Activated CD4-positive, alpha-beta T cell treated with anti-CD3 and anti-CD28 coated beads for 48 hours (primary cell): ENCODE measurements at regions not wholly inside any gene's neighbourhood (a gene's known extent, or its start where the extent isn't known, plus 50 kb on each side); places are given as distances from the start of the nearest gene placed in this dataset.
A peak's percentile ranks its signal among the peaks of the same experiment; 100 is the strongest.
"Not testable (repeated sequence)": the region's sequence is repeated elsewhere in the genome, so short reads cannot be mapped to it uniquely, and the experiment has no call there.

ENCODE experiments used
- DNase-seq: peaks from one replicate; pipeline ENCODE4 v3.0.0-alpha.2; 2020

DNA sequence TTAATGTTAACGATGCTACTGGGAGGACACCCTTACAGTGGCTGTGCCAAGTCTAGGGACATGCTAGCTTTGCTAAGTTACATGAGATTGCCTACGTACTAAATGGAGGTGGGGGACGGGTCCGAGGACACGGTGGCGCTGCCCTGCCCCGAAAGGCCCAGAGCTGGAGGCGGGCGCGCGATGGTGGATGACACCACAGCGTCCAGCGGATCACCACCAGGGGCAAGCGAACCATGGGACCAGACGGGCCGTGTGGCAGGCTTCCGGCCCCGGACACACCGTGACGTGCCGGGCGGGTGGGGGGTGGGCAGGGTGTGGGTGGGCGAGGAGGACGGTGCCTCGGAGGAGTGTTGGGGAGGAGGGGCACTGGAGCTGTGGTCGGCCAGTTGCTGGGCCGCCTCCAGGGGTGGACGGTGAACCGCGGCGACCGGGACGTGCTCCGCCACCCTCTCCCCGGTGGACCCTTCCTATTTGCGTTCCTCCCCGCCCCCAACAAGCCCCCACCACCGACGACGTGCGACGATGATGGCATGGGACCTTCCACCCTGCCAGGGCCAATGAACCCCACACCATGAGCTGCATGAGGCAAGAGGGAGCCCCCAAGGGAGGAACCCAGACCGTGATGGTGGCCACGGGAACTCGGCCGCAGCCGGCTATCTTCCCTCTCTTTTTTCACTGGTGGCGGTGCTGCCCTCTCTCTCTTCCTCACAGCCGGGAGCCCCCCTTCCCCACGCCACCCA lies 773.3 kb upstream of the DEFB115 start:
- no peak for DNase-seq

DNA sequence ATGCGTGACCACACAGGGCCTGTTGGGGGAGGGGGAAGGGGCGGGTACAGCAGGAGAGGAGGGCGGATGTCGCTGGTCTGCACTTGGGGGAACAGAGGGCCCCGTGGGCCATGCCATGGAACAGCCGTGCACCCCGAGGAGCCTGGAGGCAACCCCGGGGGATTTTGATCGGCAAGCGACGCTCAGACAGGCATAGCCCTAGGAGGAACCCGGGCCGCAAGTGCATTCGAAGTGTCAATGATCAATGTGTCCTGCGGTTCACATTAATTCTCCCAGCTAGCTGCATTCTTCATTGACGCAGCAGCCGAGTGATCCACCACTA lies 772.8 kb upstream of the DEFB115 start:
- DNase-seq, result no peak

DNA sequence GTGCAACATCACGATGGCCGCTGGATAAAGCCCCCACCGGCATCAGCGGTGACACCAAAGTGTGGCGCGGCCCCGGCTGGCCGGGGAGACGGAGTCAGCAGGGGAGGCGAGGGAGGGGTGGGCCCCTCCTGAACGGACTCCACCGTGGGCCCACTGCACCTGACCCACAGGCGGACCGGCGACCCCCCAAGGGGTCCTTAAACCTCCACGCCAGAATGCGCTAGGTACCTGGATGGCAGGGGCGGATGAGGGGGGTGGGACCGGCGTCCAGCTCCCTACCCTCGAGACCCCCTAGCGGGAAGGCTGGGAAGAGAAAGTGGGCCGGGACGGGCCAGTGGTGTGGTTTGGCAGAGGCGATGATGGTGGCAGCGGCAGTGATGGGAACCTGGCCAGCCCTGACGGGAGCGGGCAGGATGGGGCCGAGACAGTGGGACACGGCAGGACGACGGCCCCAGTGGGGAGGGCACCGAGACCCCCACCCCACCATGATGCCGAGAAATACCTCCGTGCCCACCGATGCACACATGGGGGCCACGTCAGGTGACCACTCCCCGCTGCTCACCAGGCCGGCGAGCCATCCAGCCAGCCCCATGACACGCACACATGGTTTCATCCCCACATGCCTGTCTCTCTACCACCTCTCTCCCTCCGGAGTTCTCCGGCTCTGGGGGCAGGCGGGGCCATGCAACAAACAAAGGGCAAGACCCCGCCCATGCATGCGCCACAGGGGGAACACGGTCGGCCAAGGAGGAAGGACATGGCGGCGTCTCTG lies 771.9 kb upstream of the DEFB115 start:
- DNase-seq, result no peak

DNA sequence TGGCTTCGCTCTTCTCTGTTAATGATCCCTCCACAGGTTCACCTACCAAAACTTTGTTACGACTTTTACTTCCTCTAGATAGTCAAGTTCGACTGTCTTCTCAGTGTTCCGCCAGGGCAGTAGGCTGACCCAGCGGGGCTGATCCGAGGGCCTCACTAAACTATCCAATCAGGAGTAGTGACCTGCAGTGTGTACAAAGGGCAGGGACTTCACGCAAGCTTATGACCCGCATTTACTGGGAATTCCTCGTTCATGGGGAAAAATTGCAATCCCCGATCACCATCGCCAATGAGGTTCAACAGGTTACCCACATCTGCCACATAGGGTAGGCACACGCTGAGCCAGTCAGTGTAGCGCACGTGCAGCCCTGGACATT lies 771.4 kb upstream of the DEFB115 start:
- no peak for DNase-seq

DNA sequence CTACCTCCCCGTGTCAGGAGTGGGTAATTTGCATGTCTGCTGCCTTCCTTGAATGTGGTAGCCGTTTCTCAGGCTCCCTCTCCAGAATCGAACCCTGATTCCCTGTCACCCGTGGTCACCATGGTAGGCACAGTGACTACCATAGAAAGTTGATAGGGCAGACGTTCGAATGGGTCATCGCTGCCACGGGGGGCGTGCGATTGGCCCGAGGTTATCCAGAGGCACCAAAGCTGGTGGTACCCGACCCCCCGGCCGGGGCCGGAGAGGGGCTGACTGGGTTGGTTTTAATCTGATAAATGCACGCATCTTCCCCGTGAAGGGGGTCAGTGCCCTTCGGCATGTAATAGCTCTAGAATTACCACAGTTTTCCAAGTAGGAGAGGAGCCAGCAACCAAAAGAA lies 770.0 kb upstream of the DEFB115 start:
- DNase-seq, result not testable (repeated sequence)

DNA sequence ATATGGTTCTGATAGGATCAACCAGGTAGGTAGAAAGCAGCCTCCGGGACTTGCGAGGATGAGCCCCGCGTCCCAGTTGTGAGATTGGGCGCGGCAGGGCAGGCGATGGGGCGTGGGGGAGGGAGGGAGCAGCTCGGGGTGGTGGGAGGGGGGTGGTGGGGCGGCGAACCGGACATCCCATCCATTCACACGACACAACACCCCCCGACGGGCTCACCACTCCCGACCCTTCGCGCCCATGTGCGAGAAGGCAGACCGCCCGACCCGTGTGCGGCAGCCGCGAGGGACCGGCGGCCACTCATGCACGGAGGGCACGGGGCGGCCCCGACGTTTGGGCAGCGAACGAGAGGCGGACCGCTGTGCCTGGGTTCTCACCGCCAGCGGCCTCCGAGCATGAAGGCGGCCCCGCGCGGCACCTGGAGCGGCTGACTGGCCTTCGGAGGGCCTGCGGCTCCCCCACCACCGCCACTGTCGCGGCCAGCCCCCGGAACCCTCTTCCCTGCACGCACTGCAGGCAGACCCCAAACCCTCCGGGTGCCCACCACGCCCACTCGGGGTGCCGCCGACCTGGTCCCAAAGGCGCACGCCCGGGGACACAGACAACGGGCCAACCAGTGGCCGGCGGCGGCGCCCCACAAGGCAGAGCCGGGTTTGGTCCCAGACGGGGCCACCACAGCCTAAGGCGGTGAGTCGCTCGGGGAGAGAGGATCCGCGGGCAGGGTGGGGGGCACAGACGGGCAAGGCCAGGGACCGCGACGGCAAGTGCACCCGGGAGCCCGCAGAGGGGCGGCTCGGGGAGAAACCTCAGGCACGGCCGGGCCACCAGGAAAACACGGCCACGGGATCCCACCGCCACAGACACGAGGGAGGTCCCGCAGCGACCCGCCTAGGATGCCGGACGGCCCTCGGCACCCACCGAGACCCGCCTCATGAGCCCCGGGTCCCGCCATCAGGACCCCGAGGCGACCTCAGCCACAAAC lies 769.2 kb upstream of the DEFB115 start:
- DNase-seq, result no peak

DNA sequence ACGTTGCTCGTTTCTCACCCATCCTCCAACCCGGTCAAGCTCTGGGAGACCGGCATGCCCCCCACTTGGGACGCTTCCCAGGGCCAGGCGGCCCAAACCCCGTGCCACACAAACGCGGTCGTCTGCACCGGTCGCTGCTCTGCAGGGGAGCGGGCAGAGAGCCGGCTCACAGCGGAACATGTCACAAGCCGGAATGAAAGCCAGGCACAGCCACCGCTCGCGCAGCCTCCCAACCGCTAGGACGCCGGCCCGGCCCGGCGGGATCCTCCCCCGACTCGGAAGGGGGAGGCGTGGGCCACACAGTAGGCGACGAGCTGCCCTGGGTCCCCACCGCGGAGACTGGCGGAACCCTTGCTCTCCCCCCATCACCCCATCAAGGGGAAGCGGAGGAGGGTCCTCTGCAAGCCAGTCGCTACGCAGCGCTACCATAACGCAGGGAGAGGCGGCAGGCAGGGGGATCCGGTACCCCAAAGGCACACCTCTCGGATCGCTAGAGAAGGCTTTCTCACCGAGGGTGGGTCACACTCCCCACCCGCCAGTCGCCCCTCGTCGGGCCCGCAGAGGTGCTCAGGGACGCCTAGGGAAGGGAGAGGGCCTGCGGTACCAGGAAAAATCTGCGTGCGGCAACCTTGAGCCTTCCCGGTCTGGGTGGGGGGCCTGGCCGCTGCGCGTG lies 768.4 kb upstream of the DEFB115 start:
- DNase-seq, result no peak

DNA sequence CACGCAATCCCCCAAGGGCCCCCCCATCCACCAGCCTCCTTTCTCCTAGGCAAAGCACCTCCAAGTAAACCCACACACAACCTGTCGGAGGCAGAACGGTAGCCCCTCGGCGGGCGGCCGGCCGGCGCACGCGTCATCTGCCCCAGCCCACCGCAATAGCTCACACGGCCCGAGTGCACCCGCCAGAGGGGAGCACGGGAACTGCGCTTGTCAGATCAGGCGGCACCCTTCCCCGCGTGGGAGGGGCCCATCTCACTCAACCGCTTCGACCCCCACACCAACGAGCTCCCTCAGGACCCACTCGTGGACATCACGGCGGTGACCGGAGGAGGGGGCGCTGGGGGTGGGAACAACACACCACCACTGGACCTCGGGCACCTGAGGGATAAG lies 767.9 kb upstream of the DEFB115 start:
- no peak for DNase-seq

DNA sequence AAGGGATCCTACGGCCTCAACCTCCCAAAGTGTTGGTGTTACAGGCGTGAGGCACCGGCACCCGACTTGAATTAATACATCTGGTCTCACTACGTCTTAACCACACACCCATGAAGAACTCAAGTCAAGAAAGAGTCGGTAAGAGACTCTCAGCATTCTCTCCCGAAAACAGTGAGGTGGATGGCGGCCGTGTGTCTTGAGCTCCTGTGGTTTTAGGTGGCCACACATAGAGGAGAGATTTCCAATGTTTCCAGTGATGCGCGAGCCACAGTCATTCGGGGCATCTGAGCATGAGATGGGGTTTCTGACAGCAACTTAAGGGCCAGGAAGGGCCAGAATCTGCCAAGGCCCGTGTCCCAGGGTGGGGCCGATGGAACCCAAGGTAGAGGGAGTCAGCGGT lies 766.4 kb upstream of the DEFB115 start:
- DNase-seq, result no peak

DNA sequence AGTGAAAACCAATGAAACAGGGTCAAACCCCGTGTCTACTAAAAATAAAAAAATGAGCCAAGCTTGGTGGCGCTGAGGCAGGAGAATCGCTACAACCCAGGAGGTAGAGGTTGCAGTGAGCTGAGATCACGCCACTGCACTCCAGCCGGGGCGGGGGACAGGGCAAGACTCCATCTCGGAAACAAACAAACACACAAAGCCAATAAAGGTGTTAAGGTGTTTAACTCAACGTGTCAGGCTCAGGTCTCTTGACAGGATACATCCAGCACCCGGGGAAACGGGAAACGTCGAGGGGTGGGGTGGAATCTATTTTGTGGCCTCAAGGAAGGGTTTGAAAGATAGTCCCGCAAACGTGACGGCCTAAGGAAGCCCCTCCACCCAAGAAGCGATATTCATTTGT lies 760.8 kb upstream of the DEFB115 start:
- not testable (repeated sequence) for DNase-seq

DNA sequence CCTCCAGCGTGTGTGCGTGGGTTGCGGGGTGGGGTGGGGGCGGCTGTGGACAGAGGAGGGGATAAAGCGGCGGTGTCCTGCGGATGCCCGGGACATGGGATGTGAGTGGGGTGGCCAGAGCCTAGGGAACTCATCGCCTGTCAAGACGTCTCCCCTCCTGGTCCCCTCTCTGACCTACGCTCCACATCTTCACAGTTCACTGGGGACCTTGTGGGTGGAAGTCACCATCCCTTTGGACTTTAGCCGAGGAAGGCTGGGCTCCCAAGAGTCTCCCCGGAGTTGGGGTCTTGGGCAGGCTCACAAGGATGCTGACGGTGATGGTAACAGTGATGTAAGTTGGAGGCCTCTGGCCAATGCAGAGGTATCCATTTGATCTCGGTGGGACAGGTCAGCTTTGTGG lies 760.3 kb upstream of the DEFB115 start:
- not testable (repeated sequence) for DNase-seq

DNA sequence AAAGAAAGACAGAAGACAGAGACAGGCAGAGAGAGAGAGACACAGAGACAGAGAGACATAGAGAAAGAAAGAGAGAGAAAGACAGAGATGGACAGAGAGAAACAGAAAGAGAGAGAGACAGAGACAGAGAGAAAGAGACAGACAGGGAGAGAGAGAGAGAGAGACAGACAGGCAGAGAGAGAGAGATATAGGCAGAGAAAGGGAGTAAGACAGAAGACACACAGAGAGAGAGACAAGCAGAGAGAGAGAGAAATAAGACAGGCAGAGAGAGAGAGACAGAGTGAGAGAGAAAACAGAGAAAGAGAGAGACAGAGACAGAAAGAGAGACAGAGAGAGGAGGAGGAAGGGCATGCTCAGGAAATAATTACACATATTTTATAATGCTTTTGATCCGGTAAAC lies 758.3 kb upstream of the DEFB115 start:
- no peak for DNase-seq

DNA sequence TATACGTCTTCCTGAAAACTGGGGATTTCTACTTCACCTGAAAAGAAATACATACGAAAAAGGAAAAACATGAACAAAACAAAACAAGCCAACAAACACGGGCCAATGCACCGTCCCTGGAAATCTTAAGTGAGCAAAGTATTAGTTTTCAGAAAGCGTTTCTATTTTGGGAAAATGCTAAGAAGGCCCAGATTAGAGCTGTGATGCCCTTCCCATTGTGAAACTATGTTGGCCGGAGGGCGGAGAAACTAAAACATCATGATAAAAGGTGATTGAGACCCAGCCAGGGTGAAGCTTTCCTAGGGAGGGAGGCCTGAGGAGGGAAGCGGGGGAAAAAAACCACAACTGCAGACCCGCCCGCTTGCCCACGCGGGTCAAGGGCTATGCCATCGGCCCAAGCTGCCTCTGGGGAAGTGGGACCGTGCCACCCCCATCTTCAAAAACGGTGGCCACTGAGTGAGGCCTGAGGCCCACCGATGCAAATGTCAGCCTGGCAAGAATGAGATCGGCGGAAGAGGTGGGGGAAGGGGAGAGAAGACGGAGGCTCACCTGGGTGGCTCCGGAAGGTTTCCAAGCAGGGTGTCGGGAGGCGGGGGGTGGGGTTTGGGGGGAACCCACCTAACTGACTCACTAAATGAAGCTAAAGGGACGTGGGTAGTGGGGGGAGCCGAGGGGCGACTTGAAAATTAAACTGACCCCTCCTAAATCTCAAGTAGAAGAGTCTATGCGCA lies 757.6 kb upstream of the DEFB115 start:
- not testable (repeated sequence) for DNase-seq

DNA sequence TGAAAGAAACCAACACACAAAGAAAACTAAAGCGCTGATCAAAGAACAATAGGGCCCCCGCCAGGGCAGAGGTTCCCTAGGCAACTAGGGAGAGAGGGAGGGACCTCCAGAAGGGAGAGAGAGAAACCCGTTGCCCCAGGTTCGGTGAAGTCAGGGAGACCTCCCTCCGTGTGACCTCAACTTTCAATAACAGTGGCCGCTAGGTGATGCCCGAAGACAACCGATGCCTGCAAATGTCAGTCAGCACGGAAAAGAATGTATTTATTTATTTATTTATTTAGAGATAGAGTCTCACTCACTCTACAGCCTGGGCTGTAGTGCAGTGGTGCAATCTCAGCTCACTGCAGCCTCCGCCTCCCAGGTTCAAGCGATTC lies 757.0 kb upstream of the DEFB115 start:
- peak; percentile 11 for DNase-seq

DNA sequence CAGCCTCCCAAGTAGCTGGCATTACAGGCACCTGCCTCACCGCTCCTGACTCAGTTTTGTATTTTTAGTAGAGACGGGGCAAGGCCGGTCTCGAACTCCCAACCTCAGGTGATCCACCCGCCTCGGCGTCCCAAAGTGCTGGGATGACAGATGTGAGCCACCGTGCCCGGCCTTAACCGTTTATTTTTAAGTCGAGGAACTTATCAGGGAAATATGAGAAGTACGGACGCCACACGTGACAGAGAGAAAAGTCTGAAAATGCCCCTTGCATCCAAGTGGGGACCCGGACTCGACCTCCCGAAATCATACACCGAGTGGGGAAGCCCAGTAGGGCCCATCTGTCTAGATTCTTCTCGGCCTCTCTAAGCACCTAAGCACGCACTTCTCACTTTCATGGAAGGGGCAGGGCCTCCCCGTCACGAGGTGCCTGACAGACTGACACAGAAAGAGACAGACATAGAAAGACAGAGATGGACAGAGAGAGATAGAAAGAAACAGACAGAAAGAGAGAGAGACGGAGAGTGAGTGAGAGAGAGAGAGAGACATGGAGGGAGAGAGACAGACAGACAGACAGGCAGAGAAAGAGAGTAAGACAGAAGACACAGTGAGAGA lies 756.5 kb upstream of the DEFB115 start:
- DNase-seq, result no peak

DNA sequence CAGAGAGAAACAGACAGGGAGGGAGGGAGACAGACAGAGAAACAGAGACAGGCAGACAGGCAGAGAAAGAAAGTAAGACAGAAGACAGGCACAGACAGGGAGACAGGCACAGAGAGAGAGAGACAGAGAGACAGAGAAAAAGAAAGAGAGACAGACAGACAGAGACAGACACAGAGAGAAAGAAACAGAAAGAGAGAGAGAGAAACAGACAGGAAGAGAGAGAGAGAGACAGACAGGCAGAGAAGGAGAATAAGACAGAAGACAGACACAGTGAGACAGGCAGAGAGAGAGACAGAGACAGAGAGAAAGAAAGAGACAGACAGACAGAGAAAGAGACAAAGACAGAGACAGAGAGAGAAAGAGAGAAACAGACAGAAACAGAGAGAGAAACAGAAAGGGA lies 754.8 kb upstream of the DEFB115 start:
- DNase-seq, result no peak

DNA sequence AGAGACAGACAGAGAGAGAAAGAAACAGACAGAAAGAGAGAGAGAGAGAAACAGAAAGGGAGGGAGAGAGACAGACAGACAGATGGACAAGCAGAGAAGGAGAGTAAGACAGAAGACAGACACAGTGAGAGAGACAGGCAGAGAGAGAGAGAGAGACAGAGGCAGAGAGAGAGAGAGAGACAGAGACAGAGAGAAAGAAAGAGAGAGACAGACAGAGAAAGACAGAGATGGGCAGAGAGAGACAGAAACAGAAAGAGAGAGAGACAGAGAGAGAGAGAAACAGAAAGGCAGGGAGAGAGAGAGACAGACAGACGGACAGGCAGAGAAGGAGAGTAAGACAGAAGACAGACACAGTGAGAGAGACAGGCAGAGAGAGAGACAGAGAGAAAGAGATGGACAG lies 754.3 kb upstream of the DEFB115 start:
- DNase-seq, result not testable (repeated sequence)

DNA sequence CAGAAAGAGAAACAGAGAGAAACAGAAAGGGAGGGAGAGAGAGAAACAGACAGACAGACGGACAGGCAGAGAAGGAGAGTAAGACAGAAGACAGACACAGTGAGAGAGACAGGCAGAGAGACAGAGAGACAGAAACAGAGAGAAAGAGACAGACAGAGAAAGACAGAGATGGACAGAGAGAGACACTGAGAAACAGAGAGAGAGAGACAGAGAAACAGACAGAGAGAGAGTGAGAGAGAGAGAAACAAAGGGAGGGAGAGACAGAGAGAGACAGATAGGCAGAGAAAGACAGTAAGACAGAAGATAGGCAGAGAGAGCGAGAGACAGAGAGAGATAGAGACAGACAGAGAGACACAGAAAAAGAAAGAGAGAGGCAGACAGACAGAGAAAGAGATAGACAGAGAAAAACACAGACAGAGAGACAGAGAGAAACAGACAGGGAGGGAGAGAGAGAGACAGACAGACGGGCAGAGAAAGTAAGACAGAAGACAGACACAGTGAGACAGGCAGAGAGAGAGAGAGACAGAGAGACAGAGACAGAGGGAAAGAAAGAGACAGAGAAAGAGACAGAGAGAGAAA lies 753.4 kb upstream of the DEFB115 start:
- DNase-seq, result no peak

DNA sequence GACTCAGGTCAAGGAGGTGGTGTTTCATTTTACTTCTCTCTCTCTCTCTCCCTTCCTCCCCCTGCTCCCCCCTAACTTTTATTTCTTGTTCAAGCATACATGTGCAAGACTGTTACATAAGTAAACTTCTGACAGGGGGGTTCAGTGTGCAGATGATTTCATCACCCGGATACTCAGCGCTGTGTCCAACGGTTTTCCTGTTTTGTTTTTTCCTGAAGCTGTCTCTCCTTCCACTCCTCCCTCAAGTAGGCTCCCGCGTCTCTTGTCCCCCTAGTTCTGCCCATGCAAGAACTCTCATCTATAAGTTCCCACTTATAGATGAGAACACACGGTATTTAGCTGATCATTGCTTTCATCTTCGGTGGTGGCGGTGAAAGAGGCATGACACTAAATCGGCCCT lies 751.9 kb upstream of the DEFB115 start:
- DNase-seq, result no peak

DNA sequence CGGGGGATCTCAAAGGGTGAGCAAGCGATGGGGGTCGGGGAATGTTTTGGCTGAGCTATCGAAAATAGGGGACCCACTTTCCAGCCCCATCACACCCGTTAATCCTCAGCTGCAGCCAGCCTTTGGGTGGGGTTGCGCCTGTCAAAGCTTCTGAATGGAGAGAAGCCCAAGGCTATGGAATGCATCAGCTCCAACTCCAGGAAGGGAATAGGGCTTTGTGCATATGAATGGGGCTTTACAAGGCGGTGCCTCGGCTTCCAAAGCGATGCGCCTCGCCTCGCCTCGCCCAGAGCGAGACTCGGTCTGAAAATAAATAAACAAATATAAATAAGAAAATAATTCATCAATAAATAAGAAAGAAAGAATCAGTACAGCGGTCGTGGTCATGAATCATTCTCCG lies 751.4 kb upstream of the DEFB115 start:
- DNase-seq, result no peak

DNA sequence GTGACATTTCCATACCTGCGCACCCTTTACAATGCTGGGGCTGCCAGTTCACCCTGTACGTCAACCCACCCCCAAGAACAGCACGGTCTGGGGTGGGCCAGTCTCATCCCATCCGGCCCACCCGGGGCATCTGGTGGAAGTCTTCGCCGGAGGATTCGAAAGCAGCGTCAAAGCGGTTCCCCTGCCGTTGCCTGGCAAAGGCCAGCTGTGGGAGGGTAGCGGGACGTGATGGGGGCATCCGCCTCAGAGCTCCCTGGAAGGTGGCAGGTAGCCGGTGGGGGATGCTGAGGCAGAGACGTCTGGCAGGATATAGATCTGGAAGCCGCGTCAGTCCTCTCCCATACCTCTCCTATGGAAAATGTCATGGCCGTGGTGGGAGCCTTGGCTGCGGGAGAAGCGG lies 749.1 kb upstream of the DEFB115 start:
- not testable (repeated sequence) for DNase-seq
